Activated CD4-positive, alpha-beta T cell treated with anti-CD3 and anti-CD28 coated beads, Interleukin-10, Interleukin-2, amounts not matched to agents 100 ng/mL and 50 ng/mL, durations not matched to agents 16 hours and 8 hours (primary cell): ENCODE measurements at regions not wholly inside any gene's neighbourhood (a gene's known extent, or its start where the extent isn't known, plus 50 kb on each side); places are given as distances from the start of the nearest gene placed in this dataset.

ENCODE experiments used
- DNase-seq: peaks from one replicate; pipeline ENCODE4 v3.0.0-alpha.2; 2020

DNA sequence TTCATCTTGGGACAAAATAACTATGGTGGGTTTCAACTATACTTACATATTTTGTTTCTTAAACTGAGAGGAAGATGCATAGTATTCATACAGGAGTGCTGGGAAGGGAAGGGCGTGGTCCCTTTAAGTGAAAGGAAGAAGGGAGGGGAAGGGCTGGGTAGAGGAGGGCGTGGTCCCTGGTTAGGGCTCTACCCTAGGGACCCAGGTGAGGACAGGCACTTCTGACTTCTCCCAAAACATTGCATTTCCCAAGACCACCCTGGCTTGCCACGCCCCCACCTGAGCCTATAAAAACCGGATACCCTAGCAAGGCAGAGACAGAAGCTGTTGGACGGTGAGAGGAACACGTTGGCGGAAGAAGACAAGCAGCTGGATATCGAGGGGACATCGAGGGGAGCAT, 157.6 kb upstream of the PLXNA4 start:
- DNase-seq = no peak

GRCh38 chr7:132732321-132732865, 156.1 kb upstream of the PLXNA4 start:
- no peak for DNase-seq

DNA sequence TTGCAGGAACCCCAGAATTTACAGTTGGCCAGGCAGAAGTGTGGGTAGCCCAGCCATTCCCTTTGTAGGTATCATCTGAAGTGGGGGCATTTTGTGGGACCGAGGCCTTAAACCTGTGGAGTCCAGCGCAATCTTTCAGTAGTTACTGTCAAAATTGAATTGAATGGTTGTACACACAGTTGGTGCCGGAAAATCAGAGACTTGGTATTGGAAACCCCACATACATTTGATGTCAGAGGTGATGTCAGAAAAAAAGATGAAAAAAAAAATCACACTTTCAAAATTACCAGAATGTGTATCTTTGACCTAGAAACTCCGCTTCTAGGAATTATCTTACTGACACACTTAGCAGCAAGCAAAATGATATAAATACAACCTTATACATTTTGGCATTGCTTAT, 153.8 kb upstream of the PLXNA4 start:
- DNase-seq = no peak

- DNase-seq = no peak
Measured at GRCh38 chr7:132723506-132724081, 147.3 kb upstream of the PLXNA4 start.

DNA sequence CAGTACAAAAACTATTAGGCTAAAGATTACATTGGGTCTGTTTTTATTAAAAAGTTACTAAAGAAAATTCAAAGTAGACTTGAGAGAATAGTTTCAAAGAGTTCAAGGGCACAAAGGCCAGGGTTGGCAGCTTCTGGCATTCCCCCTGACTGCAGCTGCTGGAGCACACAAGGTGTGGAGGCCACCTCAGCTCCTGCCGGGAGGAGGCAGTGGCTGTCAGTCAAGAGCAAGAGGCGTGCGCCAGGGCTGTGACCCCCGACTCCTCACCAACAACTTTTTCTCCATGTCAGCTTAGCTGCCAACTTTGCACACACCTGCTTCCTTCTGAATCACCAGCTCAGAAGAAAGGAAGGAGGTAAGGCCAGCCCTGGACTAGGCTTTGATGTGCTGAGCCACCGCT, 144.6 kb upstream of the PLXNA4 start:
- DNase-seq = no peak

DNA sequence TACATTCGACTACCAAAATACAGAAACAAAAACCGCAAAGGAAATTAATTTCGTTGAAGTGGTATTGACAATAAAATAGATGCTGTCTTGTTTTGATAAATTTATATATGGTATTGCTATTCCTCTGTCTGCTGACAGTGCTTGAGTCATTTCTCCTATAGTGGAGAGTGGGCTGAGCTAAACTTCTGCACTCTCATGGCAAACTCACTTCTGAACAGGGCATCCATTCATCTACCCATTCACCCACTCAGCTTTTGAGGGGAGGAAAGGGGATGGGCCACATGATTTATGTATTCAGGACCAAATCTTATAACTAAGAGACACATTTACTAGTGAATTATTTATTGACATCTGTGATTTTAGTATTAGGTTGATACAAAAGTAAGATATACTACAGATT, 137.6 kb upstream of the PLXNA4 start:
- no peak for DNase-seq

GRCh38 chr7:132709971-132710567, 133.8 kb upstream of the PLXNA4 start:
- DNase-seq = no peak

- DNase-seq = no peak
Measured at GRCh38 chr7:132708470-132708869, 132.2 kb upstream of the PLXNA4 start.

GRCh38 chr7:132705146-132705545, 128.9 kb upstream of the PLXNA4 start:
- DNase-seq = no peak

GRCh38 chr7:132703742-132704141, 127.5 kb upstream of the PLXNA4 start:
- DNase-seq = no peak

- DNase-seq = no peak
Measured at GRCh38 chr7:132697003-132697402, 120.7 kb upstream of the PLXNA4 start.

DNA sequence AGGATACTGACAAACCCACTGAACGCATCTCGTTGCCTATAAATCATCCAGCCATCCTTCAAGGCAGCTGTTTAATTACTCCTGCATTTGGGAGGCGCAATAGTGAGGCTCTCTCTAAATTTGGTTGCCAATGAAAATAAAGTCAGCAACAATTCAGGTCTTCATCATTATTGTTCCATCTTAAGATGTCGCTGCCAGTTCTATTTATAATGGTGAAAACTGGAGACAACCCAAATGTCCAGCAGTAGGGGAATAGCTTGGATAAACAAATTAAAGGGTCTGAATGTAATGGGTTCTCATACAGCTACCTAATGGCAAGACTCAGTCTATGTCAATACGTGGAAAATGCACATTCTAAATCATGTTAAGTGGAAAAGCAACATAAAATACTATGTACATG, 120.1 kb upstream of the PLXNA4 start:
- no peak for DNase-seq

DNA sequence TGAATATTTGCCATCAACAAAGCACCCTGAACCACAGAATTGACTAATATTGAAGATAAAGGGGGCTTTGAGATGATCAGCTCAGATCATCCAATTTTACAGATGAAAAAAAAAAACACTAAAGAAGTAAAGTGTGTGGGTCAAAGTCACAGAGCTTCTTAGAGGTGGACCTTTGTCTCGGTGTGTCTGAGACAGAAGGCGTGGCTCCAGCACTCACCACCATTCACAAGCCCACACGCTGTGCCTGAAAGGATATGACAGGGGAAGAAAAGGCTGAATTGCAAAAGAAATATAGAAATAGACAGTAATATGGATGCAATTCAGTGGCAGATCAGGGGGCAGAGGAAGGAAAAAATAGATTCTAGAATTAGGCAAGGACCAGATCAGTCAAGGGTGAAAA, 114.9 kb upstream of the PLXNA4 start:
- no peak for DNase-seq

- no peak for DNase-seq
Measured at GRCh38 chr7:132690174-132690573, 113.9 kb upstream of the PLXNA4 start.

GRCh38 chr7:132687981-132688383, 111.7 kb upstream of the PLXNA4 start:
- DNase-seq = no peak

DNA sequence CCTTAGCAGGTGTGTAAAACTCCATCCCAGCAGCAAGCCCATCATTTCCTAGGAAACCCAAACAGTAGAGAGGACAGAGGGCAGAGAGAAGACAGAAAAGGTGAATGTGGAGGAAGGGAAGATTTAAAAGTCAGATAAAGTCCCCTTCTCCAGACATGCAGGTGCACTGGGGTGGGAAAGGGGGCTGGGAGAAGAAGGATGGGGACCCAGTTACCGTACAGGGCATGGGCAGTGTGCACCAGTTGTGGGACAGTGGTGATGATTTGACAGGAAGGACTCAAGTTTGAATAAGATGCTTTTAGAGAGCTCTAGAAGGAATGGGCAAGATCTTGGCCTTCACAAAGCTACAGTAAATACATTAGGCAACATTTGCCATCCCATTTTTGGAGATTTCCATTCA, 110.7 kb upstream of the PLXNA4 start:
- DNase-seq = no peak

GRCh38 chr7:132685277-132685676, 109.0 kb upstream of the PLXNA4 start:
- DNase-seq = no peak

- no peak for DNase-seq
Measured at GRCh38 chr7:132683896-132684690, 107.8 kb upstream of the PLXNA4 start.

DNA sequence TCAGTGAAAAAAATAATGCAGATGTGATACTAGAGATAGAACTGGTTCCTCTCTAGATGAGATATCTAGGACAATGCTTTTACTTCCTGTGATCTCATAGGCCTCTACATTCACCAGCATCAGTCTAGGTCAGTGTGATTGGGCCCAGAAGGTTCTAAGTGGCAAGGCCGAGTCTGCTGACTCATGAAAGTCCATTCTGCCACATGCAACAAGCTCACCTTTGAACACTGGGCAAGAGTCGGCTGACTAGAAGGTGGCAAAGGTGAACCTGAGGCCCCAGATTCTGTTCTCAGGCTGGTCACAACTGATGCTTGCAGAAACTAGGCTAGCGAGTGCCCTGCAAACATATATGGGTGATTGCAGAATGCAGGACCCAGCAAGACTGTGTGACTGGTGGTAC, 105.7 kb upstream of the PLXNA4 start:
- DNase-seq = no peak

DNA sequence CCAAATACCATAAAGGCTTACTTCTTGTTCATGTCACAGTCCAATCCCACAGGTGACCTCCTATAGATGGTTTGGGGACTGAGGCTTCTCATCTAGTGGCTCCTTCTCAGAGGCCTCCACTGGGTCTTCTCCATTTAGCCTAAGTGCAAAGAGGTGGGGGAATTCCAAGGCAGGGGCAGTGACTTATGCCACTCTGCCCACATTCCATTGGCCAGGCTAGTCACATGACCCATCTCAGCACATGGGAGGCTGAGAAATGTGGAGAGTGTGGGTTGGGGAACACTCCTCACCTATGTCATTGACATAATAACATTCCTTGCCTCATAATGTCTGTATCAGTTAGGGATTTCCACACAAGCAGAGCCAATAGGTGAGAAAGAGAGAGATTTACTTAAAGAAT, 104.3 kb upstream of the PLXNA4 start:
- no peak for DNase-seq

GRCh38 chr7:132678656-132679055, 102.4 kb upstream of the PLXNA4 start:
- no peak for DNase-seq

DNA sequence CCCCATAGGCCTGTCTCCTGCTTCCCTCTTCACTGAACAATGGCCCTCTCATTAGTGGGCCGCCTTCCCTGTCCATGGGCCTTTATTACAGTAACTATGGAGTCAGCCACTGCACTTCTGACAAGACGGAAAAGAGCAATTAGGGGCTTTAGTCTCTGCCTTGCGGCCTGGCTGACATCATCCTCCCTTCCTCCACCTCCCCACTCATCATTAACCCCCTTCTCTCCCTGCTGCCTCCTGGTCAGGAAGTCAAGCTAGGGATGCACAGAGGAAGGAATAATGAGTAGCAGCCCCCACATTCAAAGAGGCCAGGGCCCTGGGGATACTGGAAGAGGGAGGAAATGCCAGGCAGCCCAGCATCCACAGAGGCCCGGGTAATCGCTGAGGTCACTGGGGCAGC, 101.6 kb upstream of the PLXNA4 start:
- no peak for DNase-seq

DNA sequence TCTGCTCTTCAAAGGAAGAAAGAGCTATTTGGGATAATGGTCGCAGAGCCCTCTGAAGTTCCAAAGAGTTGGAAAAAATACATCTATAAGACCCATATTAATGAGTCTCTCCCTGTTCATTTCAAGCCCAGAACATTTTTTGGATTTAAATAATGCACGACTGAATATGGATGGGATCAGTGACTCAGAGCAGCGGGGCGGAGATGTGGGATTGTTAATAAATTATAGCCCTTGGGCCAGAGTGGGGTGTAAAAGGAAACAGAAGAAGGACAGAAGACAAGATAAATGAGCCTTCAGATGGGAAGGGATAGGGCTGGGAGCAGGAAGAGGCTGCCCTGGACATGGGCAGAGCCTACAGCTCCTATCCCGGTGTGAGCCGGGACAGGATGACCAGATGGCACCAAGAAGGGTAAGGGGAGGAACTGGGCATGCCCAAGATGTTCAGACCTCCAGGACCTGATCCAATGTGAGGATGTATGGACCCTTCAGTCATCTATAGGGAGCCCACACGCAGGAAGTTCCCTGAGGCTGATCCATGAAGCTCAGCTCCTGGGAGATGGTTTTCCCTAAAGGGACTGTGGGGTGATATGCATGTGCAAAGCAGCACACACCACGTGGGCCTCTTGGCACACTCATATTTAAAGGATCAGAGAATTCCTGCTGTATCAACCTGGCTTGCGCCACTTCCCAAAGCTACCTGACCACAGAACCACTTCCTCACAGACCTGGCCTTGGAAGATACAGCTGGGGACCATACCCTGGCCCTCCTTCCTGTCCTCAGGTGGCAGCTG, 96.1 kb upstream of the PLXNA4 start:
- no peak for DNase-seq
